HEK293 (cell line): ENCODE measurements at regions not wholly inside any gene's neighbourhood (a gene's known extent, or its start where the extent isn't known, plus 50 kb on each side); places are given as distances from the start of the nearest gene placed in this dataset.

Source experiments
- BCL11B ChIP-seq: fragments of 450-650 bp; formaldehyde crosslinking; IDR thresholded peaks from 2 replicates; pipeline ENCODE4 v1.5.1; 2016; ENCODE audit warnings: low read depth, missing biosample characterization, missing genetic modification characterization
- TF ChIP-seq, protein P1 (sequence below): fragments of 450-650 bp; formaldehyde crosslinking; IDR thresholded peaks from 2 replicates; pipeline ENCODE4 v1.5.1; 2016; ENCODE audit warnings: missing biosample characterization, missing genetic modification characterization

DNA sequence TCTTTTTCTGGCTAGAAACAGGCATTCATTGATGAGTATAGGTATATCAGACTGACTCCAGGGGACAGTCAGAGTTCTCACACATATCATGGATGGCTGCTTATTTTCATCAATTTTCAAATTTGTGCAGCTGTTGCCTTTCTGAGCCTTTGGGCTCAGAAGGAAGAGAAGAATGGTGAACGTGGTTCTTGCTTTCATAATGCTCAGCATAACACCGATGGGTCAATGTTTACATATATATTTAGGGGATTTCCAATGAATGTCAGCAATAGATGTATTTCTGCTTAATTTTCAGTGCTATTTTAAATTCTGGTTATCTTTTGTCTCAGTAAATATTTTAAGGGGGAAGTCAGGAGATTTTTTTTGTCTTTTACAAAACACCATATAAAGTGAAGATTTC is 581.4 kb upstream of the DPPA4 start:
- TF ChIP-seq, protein P1, sequence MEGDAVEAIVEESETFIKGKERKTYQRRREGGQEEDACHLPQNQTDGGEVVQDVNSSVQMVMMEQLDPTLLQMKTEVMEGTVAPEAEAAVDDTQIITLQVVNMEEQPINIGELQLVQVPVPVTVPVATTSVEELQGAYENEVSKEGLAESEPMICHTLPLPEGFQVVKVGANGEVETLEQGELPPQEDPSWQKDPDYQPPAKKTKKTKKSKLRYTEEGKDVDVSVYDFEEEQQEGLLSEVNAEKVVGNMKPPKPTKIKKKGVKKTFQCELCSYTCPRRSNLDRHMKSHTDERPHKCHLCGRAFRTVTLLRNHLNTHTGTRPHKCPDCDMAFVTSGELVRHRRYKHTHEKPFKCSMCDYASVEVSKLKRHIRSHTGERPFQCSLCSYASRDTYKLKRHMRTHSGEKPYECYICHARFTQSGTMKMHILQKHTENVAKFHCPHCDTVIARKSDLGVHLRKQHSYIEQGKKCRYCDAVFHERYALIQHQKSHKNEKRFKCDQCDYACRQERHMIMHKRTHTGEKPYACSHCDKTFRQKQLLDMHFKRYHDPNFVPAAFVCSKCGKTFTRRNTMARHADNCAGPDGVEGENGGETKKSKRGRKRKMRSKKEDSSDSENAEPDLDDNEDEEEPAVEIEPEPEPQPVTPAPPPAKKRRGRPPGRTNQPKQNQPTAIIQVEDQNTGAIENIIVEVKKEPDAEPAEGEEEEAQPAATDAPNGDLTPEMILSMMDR (tag by site-specific recombination): no peak
- TF ChIP-seq BCL11B (tag by site-specific recombination): no peak
